ENCODE measurements at regions not wholly inside any gene's neighbourhood (a gene's known extent, or its start where the extent isn't known, plus 50 kb on each side); places are given as distances from the start of the nearest gene placed in this dataset.
"Not testable (repeated sequence)": the region's sequence is repeated elsewhere in the genome, so short reads cannot be mapped to it uniquely, and the experiment has no call there.

DNA sequence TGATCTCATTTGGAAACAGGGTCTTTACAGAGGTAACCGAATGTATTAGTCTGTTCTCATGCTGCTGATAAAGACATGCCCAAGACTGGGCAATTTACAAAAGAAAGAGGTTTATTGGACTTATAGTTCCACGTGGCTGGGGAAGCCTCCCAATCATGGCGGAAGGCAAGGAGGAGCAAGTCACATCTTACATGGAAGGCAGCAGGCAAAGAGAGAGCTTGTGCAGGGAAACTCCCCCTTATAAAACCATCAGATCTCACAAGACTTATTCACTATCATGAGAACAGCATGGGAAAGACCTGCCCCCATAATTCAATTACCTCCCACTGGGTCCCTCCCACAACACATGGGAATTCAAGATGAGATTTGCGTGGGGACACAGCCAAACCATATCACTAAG lies 171.8 kb upstream of the ID2 start:
- DNase-seq; H3K27me3 ChIP-seq (ENCODE audit: control insufficient read depth, insufficient read depth, low read length); H3K4me3 ChIP-seq (ENCODE audit: low read depth, low read length); H3K4me1 ChIP-seq (ENCODE audit: control insufficient read depth, insufficient read depth, low read length, poor library complexity, severe bottlenecking); H3K4me3 Mint-ChIP-seq; H3K36me3 Mint-ChIP-seq; H3K9me3 ChIP-seq (ENCODE audit: control insufficient read depth in 2 of 2, low read length in 2 of 2); H3K36me3 ChIP-seq (ENCODE audit: control insufficient read depth, insufficient read depth, low read length); H3K27ac ChIP-seq (ENCODE audit: insufficient read depth, low read length, poor library complexity, severe bottlenecking); H3K27me3 Mint-ChIP-seq; ATAC-seq (ENCODE audit: low read depth in 2 of 2): not testable (repeated sequence)
- peak overlapping the region in 1 of 3 donors; percentile 84 for H3K27ac Mint-ChIP-seq
- peaks cover 5 to 20% (median 10%) of the 10 kb centered on the region in 4 donors for H3K4me1 Mint-ChIP-seq
- peaks cover 0 to 14% (median 0%) of the 10 kb centered on the region in 7 donors for H3K9me3 Mint-ChIP-seq

DNA sequence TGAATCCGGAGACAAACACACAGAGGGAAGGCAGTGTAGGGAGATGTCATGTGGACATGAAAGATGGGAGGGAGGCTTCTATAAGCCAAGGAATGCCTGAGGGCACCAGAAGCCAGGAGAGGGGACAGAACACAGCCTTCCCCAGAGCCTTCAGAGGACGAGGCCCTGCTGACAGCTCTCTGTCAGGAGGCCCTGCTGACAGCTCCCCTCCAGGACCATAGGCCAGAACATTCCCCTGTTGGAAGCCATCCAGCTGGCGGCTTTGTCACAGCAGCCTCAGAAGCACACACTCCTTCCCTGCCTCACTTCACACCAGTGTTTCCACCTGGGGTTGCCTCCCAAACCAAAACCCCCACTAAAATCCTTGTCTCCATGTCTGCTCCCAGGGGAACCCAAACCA lies 171.3 kb upstream of the ID2 start:
- H3K27ac Mint-ChIP-seq = no peak overlapping the region
- no peak for DNase-seq

GRCh38 chr2:8511868-8512612 lies 169.8 kb upstream of the ID2 start:
- no peaks in the 10 kb centered on the region for H3K27me3 ChIP-seq (ENCODE audit: control insufficient read depth, insufficient read depth, low read length)
- Mint-ChIP-seq H3K36me3 (no peaks in the 10 kb centered on the region), H3K9me3 (peaks cover 0 to 14% (median 0%) of the 10 kb centered on the region in 7 donors), H3K4me1 (peaks cover 14 to 37% (median 23%) of the 10 kb centered on the region in 4 donors), H3K27me3 (no peaks in the 10 kb centered on the region), H3K4me3 (no peak overlapping the region), H3K27ac (peak overlapping the region in 1 of 3 donors; percentile 6)
- H3K9me3 ChIP-seq (ENCODE audit: control insufficient read depth in 2 of 2, low read length in 2 of 2) = peaks cover 0 to 2% of the 10 kb centered on the region in 2 experiments
- H3K36me3 ChIP-seq (ENCODE audit: control insufficient read depth, insufficient read depth, low read length) = no peaks in the 10 kb centered on the region
- H3K4me3 ChIP-seq (ENCODE audit: low read depth, low read length) = no peak overlapping the region
- H3K27ac ChIP-seq (ENCODE audit: insufficient read depth, low read length, poor library complexity, severe bottlenecking) = no peak overlapping the region
- no peak for ATAC-seq (ENCODE audit: low read depth in 2 of 2)
- DNase-seq = no peak
- H3K4me1 ChIP-seq (ENCODE audit: control insufficient read depth, insufficient read depth, low read length, poor library complexity, severe bottlenecking) = peaks cover 22% of the 10 kb centered on the region

More for the DNA sequence above, 171.3 kb upstream of the ID2 start:
- no peak overlapping the region for H3K4me3 Mint-ChIP-seq
- Histone ChIP-seq H3K4me1 (ENCODE audit: control insufficient read depth, insufficient read depth, low read length, poor library complexity, severe bottlenecking) (peaks cover 11% of the 10 kb centered on the region), H3K9me3 (ENCODE audit: control insufficient read depth in 2 of 2, low read length in 2 of 2) (peaks cover 0 to 2% of the 10 kb centered on the region in 2 experiments), H3K27ac (ENCODE audit: insufficient read depth, low read length, poor library complexity, severe bottlenecking) (no peak overlapping the region), H3K36me3 (ENCODE audit: control insufficient read depth, insufficient read depth, low read length) (no peaks in the 10 kb centered on the region), H3K27me3 (ENCODE audit: control insufficient read depth, insufficient read depth, low read length) (no peaks in the 10 kb centered on the region), H3K4me3 (ENCODE audit: low read depth, low read length) (no peak overlapping the region)
- H3K4me1 Mint-ChIP-seq = peaks cover 10 to 25% (median 14%) of the 10 kb centered on the region in 4 donors
- ATAC-seq (ENCODE audit: low read depth in 2 of 2) = no peak
- no peaks in the 10 kb centered on the region for H3K36me3 Mint-ChIP-seq
- H3K27me3 Mint-ChIP-seq = peaks cover 4% of the 10 kb centered on the region
- H3K9me3 Mint-ChIP-seq = peaks cover 0 to 14% (median 0%) of the 10 kb centered on the region in 7 donors

DNA sequence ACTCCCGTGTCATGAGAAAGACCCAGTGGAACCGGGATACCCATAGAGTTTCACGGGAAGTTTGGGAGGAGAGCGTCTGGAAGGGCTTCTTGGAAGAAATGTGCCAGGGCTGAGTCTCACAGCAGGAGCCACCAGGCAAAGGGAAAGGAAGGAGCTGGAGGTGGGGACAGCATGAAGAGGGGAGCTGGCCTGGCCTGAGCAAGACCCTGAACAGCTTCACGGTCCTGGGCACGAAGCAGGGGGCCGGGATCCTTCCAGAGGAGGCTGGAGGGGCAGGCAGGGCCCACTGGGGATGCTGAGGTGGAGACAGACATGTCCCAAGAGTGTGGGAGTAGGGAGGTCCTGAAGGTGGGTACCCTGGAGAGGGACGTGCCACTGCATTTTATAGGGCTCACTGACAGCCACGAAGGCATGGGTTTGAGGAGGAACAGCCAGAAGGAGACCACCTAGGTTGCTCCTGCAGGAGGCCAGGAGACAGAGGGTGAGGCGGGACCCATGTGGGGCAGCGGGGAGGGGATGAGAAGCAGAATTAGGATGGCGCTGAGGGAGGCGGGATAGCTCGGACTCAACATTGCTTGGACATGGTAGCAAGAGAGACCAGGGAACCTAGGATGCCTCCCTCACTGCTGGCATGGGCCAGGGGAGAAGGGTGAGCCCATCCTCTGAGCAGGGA lies 168.1 kb upstream of the ID2 start:
- Histone ChIP-seq H3K27ac (ENCODE audit: insufficient read depth, low read length, poor library complexity, severe bottlenecking) (no peak overlapping the region), H3K36me3 (ENCODE audit: control insufficient read depth, insufficient read depth, low read length) (no peaks in the 10 kb centered on the region), H3K4me3 (ENCODE audit: low read depth, low read length) (no peak overlapping the region), H3K4me1 (ENCODE audit: control insufficient read depth, insufficient read depth, low read length, poor library complexity, severe bottlenecking) (peaks cover 22% of the 10 kb centered on the region), H3K27me3 (ENCODE audit: control insufficient read depth, insufficient read depth, low read length) (no peaks in the 10 kb centered on the region), H3K9me3 (ENCODE audit: control insufficient read depth in 2 of 2, low read length in 2 of 2) (peaks cover 0 to 2% of the 10 kb centered on the region in 2 experiments)
- no peak for DNase-seq
- H3K9me3 Mint-ChIP-seq = peaks cover 0 to 14% (median 0%) of the 10 kb centered on the region in 7 donors
- no peak for ATAC-seq (ENCODE audit: low read depth in 2 of 2)
- H3K27ac Mint-ChIP-seq = no peak overlapping the region
- no peaks in the 10 kb centered on the region for H3K36me3 Mint-ChIP-seq
- no peak overlapping the region for H3K4me3 Mint-ChIP-seq
- H3K27me3 Mint-ChIP-seq = no peaks in the 10 kb centered on the region
- peaks cover 14 to 37% (median 23%) of the 10 kb centered on the region in 4 donors for H3K4me1 Mint-ChIP-seq

DNA sequence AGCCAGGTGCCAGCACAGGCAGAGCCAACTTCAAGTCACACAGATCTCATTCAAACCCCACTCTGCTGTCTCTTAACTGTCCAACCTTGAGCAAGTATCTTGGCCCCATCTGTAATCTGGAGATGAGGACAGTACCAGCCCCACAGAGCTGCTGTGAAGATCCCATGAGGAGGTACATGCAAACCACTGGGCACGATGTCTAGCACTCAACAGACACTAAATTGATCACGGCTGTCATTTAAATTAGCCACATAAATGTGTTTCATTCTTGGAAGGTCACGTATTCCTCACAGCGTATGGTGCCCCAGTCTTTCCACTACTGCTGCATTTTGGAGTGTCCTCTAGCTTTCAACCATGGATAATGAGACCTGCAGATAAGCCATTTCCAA lies 167.6 kb upstream of the ID2 start:
- peaks cover 14 to 37% (median 23%) of the 10 kb centered on the region in 4 donors for H3K4me1 Mint-ChIP-seq

DNA sequence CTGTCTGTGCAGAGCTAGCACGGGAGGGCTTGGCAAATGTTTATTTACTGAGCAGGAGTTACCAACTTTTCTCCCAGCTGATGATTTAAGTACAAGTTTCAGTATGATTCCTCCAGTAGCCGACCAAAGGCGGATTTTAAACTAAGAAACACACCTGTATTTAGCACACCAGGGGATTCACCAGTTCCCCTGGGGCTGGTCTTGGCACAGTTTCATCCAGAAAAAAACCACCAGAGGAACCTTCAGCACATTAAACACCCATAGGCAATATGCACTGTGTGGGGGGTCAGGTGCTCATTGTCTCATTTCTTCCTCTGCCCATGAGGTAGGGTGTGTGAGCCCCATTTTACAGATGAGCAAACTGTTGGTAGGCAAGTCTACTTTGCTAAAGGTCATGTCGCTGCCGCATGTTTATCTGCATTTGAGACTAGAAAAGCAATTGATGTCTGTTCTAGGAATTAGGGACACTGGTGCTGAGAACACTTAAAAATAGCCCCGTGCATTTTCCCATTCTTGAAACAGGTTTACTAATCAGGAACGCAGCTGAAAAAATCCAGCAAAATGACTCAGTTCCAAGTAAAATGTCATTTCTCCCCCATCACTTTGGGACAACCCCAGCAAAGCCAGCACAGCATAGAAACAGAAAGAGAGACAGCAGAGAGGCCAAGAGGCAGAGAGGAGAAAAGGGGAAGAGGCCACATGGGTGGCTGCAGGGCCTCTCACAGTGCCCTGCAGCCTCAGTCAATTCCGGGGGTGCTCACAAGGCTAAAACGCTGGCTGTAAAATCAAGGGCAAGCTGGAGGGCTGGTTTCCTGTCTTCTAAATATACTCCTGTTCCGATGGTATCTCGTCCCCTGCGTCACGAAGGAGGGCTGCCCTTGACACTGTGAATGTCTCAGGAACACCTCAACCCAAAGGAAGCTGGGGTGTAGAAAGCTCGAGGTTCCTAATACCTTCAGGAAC lies 166.8 kb upstream of the ID2 start:
- peaks cover 0 to 14% (median 0%) of the 10 kb centered on the region in 7 donors for H3K9me3 Mint-ChIP-seq
- H3K4me3 ChIP-seq (ENCODE audit: low read depth, low read length) = peak overlapping the region; percentile 42
- H3K36me3 Mint-ChIP-seq = no peaks in the 10 kb centered on the region
- no peaks in the 10 kb centered on the region for H3K27me3 Mint-ChIP-seq
- H3K27me3 ChIP-seq (ENCODE audit: control insufficient read depth, insufficient read depth, low read length) = no peaks in the 10 kb centered on the region
- H3K4me1 Mint-ChIP-seq = peaks cover 14 to 37% (median 23%) of the 10 kb centered on the region in 4 donors
- H3K4me1 ChIP-seq (ENCODE audit: control insufficient read depth, insufficient read depth, low read length, poor library complexity, severe bottlenecking) = peaks cover 22% of the 10 kb centered on the region
- DNase-seq = peak; percentile 27 to 77 (median 39)
- H3K9me3 ChIP-seq (ENCODE audit: control insufficient read depth in 2 of 2, low read length in 2 of 2) = peaks cover 0 to 2% of the 10 kb centered on the region in 2 experiments
- ATAC-seq (ENCODE audit: low read depth in 2 of 2) = peak; percentile 60 to 73
- peak overlapping the region; percentile 75 for H3K27ac ChIP-seq (ENCODE audit: insufficient read depth, low read length, poor library complexity, severe bottlenecking)
- peak overlapping the region; percentile 49 to 95 (median 73) for H3K4me3 Mint-ChIP-seq
- peak overlapping the region; percentile 67 to 95 (median 89) for H3K27ac Mint-ChIP-seq
- H3K36me3 ChIP-seq (ENCODE audit: control insufficient read depth, insufficient read depth, low read length) = no peaks in the 10 kb centered on the region

More for the DNA sequence above, 167.6 kb upstream of the ID2 start:
- H3K4me3 Mint-ChIP-seq = no peak overlapping the region
- peaks cover 0 to 14% (median 0%) of the 10 kb centered on the region in 7 donors for H3K9me3 Mint-ChIP-seq
- no peaks in the 10 kb centered on the region for H3K36me3 ChIP-seq (ENCODE audit: control insufficient read depth, insufficient read depth, low read length)
- H3K36me3 Mint-ChIP-seq = no peaks in the 10 kb centered on the region
- peaks cover 0 to 2% of the 10 kb centered on the region in 2 experiments for H3K9me3 ChIP-seq (ENCODE audit: control insufficient read depth in 2 of 2, low read length in 2 of 2)
- no peak overlapping the region for H3K4me3 ChIP-seq (ENCODE audit: low read depth, low read length)
- peaks cover 22% of the 10 kb centered on the region for H3K4me1 ChIP-seq (ENCODE audit: control insufficient read depth, insufficient read depth, low read length, poor library complexity, severe bottlenecking)
- H3K27me3 Mint-ChIP-seq = no peaks in the 10 kb centered on the region
- no peak for DNase-seq
- no peak for ATAC-seq (ENCODE audit: low read depth in 2 of 2)
- peak overlapping the region; percentile 75 for H3K27ac ChIP-seq (ENCODE audit: insufficient read depth, low read length, poor library complexity, severe bottlenecking)
- H3K27ac Mint-ChIP-seq = peak overlapping the region; percentile 67 to 95 (median 89)
- H3K27me3 ChIP-seq (ENCODE audit: control insufficient read depth, insufficient read depth, low read length) = no peaks in the 10 kb centered on the region

GRCh38 chr2:8515864-8516533 lies 165.9 kb upstream of the ID2 start:
- Histone ChIP-seq H3K27ac (ENCODE audit: insufficient read depth, low read length, poor library complexity, severe bottlenecking) (peak overlapping the region; percentile 75), H3K4me1 (ENCODE audit: control insufficient read depth, insufficient read depth, low read length, poor library complexity, severe bottlenecking) (peaks cover 22% of the 10 kb centered on the region), H3K36me3 (ENCODE audit: control insufficient read depth, insufficient read depth, low read length) (no peaks in the 10 kb centered on the region), H3K4me3 (ENCODE audit: low read depth, low read length) (peak overlapping the region; percentile 32), H3K27me3 (ENCODE audit: control insufficient read depth, insufficient read depth, low read length) (no peaks in the 10 kb centered on the region), H3K9me3 (ENCODE audit: control insufficient read depth in 2 of 2, low read length in 2 of 2) (peaks cover 0 to 2% of the 10 kb centered on the region in 2 experiments)
- ATAC-seq (ENCODE audit: low read depth in 2 of 2) (no peak), DNase-seq (peak in 1 of 3 donors; percentile 56)
- Mint-ChIP-seq H3K4me3 (peak overlapping the region in 3 of 4 donors; percentile 4 to 57 (median 33)), H3K9me3 (peaks cover 0 to 14% (median 0%) of the 10 kb centered on the region in 7 donors), H3K27ac (peak overlapping the region; percentile 67 to 89 (median 83)), H3K27me3 (no peaks in the 10 kb centered on the region), H3K4me1 (peaks cover 13 to 40% (median 26%) of the 10 kb centered on the region in 4 donors), H3K36me3 (no peaks in the 10 kb centered on the region)
